Myocyte (in vitro differentiated cells): ENCODE measurements at regions not wholly inside any gene's neighbourhood (a gene's known extent, or its start where the extent isn't known, plus 50 kb on each side); places are given as distances from the start of the nearest gene placed in this dataset.
"Not testable (repeated sequence)": the region's sequence is repeated elsewhere in the genome, so short reads cannot be mapped to it uniquely, and the experiment has no call there.

Experiments
- DNase-seq: peaks from one replicate; pipeline ENCODE4 v3.0.0-alpha.2; 2012; ENCODE audit warnings: low read depth

DNA sequence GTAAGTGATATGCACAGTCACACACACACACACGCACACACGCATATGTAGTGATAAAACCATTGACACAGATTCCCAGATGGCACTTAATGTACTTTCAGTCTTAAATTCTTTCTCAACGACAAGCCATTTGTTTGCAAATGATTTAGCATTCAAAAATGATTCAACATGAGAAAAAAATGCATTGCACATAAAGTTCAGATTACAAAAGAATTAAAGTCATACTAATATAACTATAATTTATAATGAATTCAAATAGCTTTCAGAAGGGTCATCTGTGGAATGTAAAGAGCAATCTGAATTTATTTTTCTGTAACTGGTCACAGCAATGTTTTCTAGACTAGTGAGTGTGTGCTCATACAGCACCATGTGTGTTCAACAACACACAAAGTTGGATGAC lies 521.6 kb upstream of the ZNF337 start:
- no peak for DNase-seq

GRCh38 chr20:26216025-26216424 lies 519.4 kb upstream of the ZNF337 start:
- peak; percentile 18 for DNase-seq

- DNase-seq, result no peak
Measured at GRCh38 chr20:26214991-26215390, 518.3 kb upstream of the ZNF337 start.

DNA sequence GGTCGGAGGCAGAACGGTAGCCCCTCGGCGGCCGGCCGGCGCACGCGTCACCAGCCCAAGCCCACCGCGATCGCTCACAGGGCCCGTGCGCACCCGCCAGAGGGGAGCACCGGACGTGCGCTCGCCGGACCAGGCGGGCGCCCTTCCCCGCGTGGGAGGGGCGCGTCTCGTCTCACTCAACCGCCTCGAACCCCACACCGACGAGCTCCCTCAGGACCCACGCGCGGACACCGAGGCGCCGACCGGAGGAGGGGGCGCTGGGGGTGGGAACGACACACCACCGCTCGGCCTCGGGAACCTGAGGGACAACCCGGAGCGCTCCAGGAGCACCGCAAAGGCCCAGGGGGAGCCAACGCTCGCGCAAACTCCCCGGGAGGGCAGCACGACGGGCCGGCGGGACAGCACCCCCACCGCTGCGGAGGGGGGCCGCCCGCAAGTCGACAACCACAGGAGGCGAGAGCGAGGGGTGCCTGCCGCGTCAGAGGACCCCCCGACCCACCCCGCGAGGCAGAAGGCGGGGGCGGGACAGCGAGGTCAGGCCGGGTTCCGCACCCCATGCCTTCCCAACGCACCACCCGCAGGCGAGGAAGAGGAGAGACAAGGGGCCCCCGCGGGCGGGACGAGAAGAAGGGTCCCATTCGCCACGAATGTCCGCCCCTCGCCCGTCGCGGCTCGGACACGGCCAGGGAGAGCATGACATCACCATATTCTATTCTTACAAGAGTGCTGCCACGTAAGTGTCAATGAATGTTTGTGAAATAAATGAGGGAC lies 512.7 kb upstream of the ZNF337 start:
- DNase-seq, result no peak

DNA sequence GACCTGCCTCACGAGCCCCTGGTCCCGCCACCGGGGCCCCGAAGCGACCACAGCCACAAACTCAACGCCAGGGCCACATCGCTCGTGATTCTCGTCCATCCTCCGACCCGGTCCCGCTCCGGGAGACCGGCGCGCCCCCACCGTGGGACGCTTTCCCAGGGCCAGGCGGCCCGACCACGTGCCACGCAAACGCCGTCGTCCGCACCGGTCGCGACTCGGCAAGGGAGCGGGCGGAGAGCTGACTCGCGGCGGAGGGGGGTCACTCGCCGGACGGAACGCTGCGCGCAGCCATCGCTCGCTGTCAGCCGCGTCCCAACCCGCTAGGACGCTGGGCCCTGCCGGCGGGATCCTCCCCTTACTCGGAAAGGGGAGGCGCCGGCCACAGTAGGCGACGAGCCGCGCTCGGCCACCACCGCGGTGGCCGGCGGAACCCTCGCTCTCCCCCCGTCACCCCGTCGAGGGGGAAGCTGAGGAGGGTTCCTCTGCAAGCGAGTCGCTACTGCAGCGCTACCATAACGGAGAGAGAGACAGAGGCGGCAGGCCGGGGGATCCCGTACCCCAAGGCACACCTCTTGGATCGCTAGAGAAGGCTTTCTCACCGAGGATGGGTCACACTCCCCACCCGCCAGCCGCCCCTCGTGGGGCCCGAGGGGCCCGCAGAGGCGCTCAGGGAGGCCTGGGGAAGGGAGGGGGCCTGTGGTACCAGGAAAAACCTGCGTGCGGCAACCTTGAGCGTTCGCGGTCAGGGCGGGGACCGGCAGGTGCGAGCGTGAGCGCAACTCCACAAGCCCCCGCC lies 511.8 kb upstream of the ZNF337 start:
- peak; percentile 39 for DNase-seq

- peak; percentile 9 for DNase-seq
Measured at GRCh38 chr20:26207967-26208295, 511.3 kb upstream of the ZNF337 start.

DNA sequence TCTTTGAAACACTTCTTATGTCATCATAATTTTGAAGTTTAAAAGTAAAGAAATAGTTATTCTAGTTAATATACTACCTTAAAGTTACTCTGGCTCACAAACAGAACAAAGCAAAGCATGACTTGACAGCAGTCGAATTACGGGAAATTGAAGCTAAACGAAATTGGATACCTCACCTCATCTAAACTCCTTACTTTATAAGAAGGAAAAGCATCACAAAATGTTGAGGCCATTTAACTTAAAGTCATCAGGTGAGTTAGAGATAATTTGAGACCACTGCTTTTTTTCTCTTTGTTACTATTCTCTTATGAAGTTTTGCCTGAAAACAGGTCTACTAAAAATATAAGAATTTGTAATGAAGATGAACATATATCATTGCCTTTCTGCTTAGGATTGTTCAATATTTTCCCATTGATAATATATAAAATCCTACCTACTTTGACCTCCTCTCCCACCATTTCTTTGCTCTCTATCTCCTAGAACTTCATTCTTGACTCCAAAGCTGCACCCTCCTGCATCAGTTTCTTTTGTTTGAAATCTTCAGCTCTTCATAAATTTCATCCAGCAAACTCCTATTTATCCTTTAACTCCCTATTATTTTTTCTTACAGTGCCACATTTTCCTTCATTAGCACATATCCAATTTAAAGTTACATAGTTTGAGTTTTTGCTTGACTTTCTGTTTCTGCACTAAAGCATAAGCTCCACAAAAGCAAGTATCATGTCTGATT lies 510.7 kb upstream of the ZNF337 start:
- no peak for DNase-seq

GRCh38 chr20:26205350-26205749 lies 508.7 kb upstream of the ZNF337 start:
- no peak for DNase-seq

- peak; percentile 10 for DNase-seq
Measured at GRCh38 chr20:26201026-26201425, 504.4 kb upstream of the ZNF337 start.

- not testable (repeated sequence) for DNase-seq
Measured at GRCh38 chr20:26187329-26187728, 490.7 kb upstream of the ZNF337 start.

DNA sequence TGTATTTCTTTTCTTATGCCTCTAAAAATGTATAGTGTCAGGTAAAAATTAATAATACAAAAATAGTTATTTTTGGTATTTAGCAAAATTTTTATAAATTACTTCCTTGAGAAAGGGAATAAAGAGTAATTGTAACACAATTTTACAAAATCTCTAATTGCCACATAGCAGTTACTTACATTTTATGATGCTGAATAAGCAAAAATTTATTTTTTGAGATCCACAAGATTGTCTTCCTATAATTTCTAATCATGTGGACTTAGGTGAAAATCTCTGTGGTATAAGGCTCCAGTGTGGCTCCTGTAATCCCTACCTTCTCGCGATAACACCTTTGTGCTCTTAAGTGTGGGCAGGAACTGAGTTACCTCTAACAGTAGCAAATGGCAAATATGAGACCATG lies 487.1 kb upstream of the ZNF337 start:
- DNase-seq, result not testable (repeated sequence)

- not testable (repeated sequence) for DNase-seq
Measured at GRCh38 chr20:26181364-26181763, 484.7 kb upstream of the ZNF337 start.

DNA sequence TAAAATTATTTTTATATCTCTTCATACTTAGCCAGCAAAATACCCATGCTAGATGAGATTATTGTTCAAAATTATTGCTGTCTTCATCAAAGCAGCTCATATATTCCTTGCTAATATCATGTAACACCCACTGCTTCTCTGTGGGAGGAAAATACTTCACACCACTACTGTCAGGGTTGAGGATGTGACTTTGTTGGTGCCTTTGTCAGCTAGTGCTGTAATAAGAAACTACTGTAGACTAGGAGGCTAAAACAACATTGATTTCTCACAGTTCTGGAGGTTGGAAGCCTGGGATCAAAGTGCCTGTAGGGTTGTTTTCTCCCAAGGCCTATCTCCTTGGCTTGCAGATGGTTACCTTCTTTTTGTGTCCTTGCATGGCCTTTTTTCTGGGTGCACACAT lies 475.2 kb upstream of the ZNF337 start:
- DNase-seq, result not testable (repeated sequence)

GRCh38 chr20:26169506-26169905 lies 472.9 kb upstream of the ZNF337 start:
- peak; percentile 22 for DNase-seq

DNA sequence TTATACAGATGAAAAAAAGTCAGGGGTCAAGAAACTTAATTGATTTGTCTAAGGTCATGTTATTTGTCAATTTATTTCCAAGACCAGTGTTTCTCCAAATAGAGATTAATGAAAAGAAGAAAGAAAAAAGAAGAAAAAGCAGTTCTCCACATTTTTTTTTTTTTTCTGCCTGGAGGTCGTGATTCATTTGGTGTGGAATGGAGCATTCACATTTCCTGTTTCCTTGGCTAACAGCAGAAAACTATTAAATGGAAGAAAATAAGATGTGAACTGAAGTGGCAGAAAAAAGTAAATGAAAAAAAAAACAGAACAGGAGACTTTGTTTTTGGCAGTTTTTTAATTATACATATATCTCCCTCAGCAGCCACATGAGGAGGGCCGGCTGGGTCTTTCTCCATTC lies 470.8 kb upstream of the ZNF337 start:
- peak; percentile 26 for DNase-seq

DNA sequence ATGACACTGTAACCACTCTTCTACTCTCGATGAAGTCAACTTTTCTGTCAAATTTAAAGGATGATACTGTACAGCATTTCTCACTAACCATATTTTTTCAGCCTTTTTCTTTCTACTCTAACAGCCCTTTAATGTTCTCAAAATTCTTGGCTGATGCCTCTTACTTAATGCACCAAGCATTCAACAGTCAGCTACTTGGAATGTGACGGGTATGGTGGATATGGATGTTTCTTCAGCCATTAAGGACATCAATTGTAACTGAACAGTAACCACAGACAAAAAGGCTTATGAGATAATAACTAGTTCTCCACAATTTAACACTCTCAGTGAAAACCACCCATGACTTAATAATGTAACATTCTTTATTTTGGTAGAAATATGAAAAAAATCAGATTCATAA lies 467.2 kb upstream of the ZNF337 start:
- DNase-seq, result peak; percentile 72

GRCh38 chr20:26163151-26163550 lies 466.5 kb upstream of the ZNF337 start:
- not testable (repeated sequence) for DNase-seq

DNA sequence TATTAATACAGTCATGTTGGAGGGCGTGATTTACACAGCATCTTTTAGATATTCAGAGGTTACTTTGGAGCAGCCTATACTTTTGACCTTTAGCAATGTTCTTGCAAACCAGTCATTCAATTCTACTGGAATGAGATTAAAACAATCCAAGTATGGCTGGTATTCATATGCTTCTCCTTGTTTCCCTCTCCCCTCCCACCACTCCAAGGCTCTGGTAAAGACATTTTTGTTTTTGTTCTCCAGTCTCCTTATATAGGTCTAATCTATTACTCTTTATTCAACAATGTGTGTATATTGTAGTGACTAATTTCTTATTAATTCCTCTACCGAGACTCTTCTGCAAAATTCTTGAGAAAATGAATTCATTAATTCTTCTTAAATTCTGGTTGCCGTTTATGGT lies 465.1 kb upstream of the ZNF337 start:
- not testable (repeated sequence) for DNase-seq

DNA sequence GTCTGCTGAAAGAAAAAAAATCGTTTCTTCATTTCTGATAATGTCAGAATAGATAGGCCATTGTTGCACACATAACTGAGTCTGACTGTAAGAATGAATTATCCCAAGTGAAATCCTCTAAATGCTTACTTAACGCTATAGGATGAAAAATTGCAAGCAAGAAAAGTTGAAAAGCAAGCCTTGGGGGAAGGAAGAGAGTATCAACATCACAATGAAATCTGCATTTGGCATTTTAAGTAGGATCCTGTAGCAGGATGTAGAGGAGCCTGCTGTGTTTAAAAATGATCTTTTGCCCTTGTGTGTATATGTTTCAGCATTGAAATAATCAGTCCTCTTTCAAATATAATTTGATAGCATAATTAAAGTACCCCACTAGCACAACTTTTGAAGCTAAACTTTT lies 464.3 kb upstream of the ZNF337 start:
- not testable (repeated sequence) for DNase-seq

GRCh38 chr20:26154224-26154623 lies 457.6 kb upstream of the ZNF337 start:
- DNase-seq, result no peak

DNA sequence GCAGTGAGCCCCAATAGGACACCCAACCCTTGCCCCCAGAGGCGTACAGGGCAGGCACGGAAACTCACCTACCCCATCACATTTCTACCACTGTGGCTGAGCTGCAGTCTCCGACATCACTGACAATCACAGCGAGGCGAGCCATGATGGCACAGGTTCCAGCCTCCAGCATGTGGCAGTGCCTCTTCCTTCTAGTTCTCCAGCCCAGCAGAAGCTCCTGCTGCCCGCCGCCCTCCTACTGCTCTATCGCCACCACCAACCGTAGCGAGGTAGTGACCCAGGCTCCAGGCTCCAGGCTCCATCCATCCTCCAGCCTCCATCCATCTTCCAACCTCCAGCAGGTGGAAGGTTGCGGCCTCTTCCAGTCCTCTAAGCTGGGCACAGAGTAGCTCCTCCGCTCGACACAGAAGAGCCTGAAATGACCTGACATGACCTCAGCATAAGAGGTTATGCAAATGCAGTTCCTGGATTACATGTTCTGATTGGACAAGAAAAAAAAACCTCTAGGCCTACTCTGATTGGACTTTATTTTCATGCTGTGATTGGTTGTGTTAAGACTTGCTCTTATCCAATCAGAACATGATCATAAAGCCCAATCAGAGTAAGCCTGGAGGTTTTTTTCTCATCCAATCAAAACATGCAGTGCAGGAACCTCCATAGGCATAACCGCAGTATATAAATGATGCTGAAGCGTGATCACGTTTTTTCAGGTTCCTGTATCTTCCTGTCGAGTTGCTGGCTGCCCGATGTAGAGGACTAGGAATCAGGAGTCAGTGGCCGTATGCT lies 438.9 kb upstream of the ZNF337 start:
- no peak for DNase-seq
